ENCODE measurements at regions not wholly inside any gene's neighbourhood (a gene's known extent, or its start where the extent isn't known, plus 50 kb on each side); places are given as distances from the start of the nearest gene placed in this dataset.
"Not testable (repeated sequence)": the region's sequence is repeated elsewhere in the genome, so short reads cannot be mapped to it uniquely, and the experiment has no call there.

DNA sequence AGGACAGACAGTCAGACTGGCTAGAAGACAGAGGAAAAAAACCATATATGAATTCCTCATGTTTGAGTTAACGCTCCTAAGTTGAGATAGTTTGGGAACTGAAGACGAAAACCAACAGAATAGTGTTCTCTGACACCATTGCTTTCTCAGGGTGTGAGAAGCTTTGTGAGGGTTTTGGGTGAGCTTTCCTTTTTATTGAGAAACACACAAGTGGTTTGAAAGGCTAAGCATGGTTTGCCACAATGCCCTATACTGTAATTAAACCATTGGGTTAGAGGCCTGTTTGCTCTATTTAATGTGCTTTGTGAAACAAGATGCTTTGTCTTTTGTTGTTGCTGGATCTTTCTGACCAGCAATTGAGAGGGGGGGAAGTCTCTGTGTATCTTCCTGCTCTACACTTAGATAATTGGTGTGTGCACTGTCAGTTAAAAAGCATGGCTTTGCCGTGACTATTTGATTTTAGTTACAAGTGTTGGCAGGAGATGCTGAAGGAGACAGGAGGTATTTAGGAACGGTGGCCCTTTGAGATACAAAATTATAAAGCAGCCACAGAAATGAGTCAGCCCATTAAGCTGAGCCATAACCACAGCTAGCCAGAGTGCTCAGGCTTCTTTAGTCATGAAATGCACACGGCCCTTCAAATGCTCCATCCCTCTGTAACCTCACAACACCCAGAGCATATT lies 273.0 kb upstream of the PREP start:
- DNase-seq (ENCODE audit: low read depth in 2 of 3, low spot score in 1 of 3), result no peak

DNA sequence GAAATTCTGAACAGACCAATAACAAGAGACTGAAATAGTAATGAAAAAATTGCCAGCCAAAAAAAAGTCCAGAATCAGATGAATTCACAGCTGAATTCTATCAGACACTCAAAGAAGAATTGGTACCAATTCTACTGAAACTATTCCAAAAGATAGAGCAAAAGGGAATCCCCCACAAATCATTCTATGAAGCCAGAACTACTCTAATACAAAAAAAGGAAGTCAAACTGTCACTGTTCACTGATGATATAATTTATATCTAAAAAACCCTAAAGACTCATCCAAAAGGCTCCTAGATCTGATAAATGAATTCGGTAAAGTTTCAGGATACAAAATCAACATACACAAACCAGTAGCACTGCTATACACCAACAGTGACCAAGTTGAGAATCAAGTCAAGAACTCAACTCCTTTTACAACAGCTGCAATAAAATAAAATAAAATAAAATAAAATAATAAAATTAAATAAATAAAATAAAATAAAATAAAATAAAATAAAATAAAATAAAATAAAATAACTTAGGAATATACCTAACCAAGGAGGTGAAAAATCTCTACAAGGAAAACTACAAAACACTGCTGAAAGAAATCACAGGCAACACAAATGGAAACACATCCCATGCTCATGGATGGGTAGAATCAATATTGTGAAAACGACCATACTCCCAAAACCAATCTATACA lies 270.1 kb upstream of the PREP start:
- not testable (repeated sequence) for DNase-seq (ENCODE audit: low read depth in 2 of 3, low spot score in 1 of 3)

DNA sequence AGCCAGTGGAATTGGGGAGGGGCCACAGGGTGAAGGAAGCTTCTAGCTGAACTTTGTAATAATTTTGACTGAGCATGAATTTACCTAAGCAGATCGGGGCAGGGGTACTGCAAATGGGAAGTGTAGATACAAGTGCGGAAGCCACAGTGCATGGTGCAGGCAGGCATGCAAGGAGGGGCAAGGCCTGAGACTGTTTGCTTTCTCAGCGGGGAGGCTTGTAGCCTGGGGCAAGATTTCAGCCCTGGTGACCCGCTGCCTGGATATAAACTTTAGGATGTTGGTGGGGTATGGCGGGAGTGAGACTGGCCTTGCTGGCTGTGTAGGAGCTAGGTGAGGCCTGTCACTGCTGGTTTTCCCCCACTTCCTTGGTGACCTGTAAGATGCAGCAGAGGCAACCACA lies 266.4 kb upstream of the PREP start:
- DNase-seq (ENCODE audit: low read depth in 2 of 3, low spot score in 1 of 3), result no peak

DNA sequence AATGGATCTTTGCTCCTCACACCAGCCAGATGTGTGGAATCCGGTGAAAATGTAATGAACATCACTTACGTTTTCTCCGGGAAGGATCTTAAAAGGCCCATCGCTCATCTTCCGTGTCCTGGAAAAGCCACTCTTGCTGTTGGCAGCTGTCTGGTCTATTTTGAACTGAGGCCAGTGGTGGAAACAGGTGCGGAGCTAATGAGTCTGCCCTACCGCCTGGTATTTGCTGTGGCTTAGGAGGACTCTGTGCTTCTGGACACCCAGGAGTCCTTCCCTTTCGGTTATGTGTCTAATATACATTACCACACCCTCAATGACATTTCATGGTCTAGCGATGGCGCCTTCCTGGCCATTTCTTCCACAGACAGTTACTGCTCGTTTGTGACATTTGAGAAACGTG lies 264.2 kb upstream of the PREP start:
- DNase-seq (ENCODE audit: low read depth in 2 of 3, low spot score in 1 of 3), result no peak

DNA sequence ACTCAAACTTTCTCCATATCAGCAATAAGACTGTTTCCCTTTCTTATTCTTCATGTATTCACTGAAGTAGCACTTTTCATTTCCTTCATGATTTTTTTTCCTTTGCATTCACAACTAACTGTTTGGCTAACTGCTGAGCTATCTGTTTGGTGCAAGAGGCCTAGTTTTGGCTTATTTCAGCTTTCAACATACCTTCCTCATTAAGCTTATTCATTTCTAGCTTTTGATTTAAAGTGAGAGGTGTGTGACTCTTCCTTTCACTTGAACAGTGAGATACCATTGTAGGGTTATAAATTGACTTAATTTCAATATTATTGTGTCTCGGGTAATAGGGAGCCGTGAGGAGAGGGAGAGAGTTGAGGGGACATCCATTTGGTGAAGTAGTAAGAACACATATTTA lies 262.0 kb upstream of the PREP start:
- DNase-seq (ENCODE audit: low read depth in 2 of 3, low spot score in 1 of 3), result no peak

DNA sequence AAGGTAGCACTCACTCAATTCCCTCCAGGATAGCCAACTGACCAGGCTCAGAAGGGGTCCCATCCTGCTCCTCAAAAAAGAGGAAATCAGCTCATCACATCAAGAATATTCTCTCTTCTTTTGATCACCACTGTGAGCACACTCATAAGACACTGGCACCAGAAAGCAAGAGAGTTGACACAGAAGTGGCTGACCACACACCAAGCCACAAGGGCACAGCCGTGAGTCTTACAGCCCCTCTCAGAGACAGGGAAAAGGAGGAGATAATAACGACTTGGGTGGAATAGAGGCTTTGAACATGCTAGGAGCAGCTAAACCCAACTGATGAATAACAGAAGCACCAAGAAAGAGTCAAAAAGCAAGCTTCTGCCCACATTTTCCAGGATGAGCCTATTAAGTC lies 249.1 kb upstream of the PREP start:
- no peak for DNase-seq (ENCODE audit: low read depth in 2 of 3, low spot score in 1 of 3)

DNA sequence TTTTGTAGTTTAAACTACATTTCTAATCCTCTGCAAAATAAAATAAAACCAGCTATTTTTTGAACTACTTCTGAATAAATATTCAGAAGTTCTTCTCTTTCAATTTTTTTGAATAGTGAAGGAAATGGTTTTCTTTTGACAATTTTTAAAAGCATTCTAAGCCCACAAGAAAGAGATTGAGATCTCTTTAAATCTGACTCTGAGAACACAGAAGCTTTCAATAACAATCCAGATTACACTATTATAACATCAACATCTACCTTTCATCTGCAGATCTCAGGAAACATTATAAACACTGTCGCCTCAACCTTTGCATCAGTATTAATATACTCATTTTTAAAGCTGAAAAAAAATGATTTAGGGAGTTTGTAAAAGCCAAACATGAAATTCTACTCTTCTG lies 247.5 kb upstream of the PREP start:
- DNase-seq (ENCODE audit: low read depth in 2 of 3, low spot score in 1 of 3), result no peak

DNA sequence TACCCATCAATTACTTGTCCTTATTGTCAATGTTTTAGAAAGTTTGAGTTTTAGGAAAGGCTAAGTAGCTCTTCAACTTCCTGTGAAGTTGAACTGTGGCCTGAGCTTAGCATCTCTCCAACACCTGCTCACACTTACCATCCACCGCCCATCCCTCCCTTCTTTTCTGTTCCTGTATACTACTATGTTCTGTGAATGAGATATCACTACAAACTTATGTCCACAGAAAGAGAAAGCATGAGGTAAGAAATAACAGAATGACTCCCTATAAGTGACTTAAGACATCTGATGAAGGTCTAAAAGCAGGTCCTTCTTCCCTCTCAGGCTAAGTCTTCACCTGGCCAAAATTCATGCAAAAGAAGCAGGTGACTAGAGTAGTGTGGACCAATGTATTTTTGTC lies 246.3 kb upstream of the PREP start:
- DNase-seq (ENCODE audit: low read depth in 2 of 3, low spot score in 1 of 3), result no peak

DNA sequence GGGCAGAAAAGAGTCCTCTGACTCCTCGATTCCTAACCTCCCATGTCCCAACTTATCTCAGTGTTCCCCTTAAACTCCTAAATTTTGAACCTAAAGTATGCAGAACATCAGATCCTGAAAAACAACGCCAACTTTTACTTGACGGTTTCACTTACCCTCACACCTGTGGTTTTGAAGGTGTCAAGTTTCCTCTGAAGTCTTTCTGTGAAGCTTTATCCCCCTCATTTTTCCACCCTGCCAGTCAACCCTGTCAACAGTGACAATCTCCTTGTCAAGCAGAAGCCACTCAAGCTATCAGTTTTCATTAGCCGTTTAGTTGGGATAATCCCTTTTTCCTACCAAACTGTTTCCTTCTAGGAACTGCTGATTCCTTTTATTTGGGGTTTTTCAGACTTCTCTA lies 245.4 kb upstream of the PREP start:
- DNase-seq (ENCODE audit: low read depth in 2 of 3, low spot score in 1 of 3), result no peak

DNA sequence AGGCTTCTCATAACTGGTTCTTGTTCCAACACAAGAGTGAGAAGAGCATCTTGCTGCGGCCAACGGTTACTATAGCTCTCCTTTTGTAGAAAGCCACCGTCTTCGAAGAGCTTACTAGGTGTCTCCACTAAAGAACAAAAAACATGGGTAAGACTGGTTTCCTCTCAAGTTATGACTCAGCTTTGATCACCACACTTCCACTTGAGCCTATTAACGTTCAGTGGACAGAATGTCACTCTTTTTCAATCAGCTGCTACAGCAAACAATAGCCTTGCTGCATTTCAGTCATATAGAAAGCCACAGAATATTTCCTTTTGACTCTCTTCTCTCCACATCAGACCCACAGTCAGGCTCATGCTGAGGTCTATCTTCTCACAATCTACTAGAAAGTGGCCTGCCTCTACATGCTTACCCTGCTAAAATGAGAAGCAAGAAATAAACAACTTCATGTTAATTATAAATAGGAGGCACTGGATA lies 243.5 kb upstream of the PREP start:
- DNase-seq (ENCODE audit: low read depth in 2 of 3, low spot score in 1 of 3), result peak in 2 of 3 donors; percentile 21 to 23

DNA sequence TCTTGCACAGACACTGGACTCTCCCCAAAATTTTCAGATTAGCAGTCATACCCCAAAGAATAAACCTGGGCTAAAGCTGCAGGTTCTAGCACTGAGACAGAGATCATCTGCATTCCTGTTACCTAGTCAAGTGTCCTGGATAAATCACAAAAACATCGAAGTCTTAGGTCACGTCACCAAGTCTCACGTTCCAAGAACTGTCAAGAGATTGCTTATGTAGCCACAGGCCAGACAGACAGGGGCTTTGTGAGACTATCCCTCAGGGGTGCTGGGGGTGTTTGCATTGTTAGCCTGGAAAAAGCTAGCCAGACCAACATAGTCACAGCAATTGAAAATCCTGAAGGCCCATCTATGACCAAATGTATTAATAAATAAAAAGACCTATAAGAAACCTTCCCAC lies 243.1 kb upstream of the PREP start:
- DNase-seq (ENCODE audit: low read depth in 2 of 3, low spot score in 1 of 3), result no peak

DNA sequence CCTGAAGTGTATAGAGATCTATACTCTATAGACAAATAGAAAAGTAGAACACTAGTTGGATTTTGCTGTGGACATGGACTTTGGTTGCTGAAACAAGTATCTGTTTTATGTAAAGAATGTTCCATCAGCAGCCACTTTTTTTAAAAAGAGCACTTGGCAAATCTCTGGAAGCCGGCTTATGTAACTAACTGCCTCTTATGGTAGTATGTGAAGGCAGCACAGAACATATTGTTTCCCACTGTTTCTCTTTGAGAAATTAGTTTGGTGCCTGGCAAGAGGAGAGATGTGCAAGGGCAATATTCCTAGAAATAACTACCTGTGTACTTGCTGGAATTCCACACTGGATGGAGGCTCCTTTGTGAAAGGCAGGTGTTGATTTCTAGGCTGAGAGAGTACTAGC lies 242.3 kb upstream of the PREP start:
- no peak for DNase-seq (ENCODE audit: low read depth in 2 of 3, low spot score in 1 of 3)

DNA sequence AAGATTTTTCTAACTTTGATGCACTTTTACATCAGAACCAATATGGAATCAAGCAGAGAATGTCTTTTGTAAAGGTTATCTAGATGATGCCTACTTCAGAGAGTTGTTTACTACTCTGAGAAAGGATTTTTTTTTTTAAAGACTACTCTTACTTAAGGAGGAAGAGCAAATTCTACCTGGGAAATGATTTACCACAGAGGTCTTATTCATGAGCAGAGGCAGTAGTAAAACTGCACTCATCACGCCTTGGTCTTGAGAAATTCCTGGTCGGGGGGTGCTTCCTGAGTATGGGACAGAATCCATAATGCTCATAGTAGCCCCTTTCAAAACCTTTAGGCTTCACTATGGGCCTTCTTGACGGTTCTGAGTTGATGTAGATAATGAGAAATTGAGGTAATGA lies 241.8 kb upstream of the PREP start:
- DNase-seq (ENCODE audit: low read depth in 2 of 3, low spot score in 1 of 3), result no peak

DNA sequence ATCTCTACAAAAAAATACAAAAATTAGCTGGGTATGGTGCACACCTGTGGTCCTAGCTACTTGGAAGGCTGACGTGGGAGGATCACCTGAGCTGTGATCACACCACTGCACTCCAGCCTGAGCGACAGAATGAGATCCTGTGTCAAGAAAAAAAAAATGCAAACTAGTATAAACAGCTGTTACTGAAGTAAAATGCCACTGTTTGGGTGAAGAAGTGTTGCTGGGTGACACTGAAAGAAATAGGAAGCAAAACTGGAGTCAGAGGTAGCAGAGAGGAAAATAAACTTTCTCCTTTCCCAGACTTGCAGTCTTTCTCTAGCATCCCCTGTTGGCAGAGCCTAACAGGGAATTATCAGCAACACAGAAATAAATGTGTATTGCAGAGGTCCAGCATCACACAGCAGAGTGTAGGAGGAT lies 241.2 kb upstream of the PREP start:
- DNase-seq (ENCODE audit: low read depth in 2 of 3, low spot score in 1 of 3), result no peak

DNA sequence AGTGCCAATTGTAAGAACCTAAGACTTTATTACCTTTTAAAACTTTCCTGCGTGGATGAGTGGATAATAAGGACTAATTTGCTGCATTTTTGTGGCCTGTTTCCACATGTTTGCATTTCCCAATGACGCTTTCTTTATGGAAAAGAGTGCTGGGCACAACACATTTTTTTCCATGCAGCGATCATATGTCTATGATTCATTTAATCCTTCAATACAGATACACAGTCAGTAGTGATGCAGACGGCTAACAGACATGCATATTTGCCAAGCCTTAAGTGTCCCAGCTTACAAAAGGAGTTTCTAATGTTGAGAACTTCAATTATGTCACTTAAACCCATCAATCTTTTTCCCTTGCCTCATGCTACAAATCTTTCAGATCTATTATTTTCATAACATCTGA lies 239.8 kb upstream of the PREP start:
- no peak for DNase-seq (ENCODE audit: low read depth in 2 of 3, low spot score in 1 of 3)

DNA sequence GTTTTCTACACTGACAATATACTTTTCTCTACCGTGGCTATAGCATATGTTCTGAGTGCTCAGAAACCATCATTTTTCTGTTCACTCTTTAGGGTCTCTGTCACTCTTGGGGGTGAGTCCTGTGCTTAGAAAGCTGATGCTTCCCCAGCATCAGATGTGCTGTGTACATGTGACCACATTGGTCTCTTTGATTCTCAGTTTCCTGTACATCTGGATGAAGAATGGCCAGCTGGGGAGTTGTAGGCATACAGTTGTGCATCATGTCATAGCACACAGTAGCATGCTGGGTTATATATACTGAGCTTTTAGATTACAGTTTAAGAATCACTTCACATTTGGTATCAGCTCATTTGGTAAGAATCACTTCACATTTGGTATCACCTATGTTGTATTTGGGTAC lies 238.6 kb upstream of the PREP start:
- no peak for DNase-seq (ENCODE audit: low read depth in 2 of 3, low spot score in 1 of 3)

DNA sequence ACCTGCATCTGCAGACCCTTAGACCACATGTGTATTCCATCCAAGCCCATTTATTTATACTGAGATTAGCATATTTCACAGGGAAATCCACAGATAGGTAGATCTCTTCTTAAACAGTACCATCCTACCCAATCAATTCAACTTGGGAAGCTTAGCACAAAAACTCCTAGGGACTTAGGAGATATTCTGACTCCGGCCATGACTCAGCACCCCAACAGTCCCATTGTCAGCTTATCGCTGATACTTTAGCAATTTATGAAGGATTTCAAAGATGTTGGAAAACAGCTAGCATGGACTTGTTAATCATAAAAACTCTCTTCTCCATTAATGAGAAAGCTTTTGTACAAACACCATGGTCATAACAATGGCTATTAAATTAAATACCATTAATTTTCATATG lies 236.2 kb upstream of the PREP start:
- no peak for DNase-seq (ENCODE audit: low read depth in 2 of 3, low spot score in 1 of 3)

DNA sequence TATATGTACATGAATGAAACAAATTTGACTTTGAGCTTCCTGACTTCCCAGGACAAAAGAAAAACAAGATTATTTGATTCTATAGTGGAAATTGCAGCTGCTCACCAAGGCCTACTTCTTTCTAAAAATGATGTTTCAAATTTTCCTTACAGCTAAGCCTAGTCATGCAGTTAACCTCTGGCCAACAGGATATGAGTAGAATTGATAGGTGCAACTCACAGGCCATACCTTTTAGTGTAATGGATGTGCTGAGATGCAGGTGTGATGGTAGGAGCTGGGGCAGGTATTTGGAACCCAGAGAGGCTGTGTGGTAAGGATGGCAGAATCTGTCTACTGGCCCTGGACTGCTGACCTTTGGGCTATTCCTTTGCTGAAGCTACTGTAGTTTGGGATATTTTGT lies 230.9 kb upstream of the PREP start:
- no peak for DNase-seq (ENCODE audit: low read depth in 2 of 3, low spot score in 1 of 3)

DNA sequence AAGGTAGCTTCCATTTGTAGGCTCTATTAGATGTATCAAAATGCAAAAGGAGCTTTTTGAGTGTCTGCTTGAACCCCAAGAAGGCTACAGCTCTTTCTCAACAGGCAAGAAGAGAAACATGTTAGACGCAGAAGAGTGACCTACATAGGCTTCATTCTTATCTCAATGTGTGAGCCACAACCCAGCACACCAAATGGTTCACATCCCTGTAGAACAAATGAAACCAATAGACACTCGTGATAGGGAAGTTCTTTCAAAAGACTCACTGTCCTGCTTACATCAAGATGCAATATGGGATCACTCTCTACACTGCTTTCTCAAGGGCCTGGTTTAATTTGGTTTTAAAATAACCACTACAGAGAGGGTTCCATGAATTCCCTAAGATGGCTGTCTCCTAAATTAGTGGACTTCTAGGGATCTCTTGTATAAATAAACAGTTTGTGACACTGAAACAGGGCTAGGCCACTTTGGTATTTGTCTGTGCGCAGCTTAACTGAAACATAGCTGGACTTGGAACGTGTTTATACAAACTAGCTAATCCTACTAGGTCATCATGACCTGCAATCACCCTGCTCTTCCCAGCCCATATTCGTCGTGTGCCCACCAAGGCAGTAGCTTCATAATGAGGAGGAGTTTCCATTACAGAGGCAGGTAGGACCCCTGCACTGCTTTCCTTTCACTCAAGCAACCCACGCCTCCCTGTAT lies 225.4 kb upstream of the PREP start:
- no peak for DNase-seq (ENCODE audit: low read depth in 2 of 3, low spot score in 1 of 3)

DNA sequence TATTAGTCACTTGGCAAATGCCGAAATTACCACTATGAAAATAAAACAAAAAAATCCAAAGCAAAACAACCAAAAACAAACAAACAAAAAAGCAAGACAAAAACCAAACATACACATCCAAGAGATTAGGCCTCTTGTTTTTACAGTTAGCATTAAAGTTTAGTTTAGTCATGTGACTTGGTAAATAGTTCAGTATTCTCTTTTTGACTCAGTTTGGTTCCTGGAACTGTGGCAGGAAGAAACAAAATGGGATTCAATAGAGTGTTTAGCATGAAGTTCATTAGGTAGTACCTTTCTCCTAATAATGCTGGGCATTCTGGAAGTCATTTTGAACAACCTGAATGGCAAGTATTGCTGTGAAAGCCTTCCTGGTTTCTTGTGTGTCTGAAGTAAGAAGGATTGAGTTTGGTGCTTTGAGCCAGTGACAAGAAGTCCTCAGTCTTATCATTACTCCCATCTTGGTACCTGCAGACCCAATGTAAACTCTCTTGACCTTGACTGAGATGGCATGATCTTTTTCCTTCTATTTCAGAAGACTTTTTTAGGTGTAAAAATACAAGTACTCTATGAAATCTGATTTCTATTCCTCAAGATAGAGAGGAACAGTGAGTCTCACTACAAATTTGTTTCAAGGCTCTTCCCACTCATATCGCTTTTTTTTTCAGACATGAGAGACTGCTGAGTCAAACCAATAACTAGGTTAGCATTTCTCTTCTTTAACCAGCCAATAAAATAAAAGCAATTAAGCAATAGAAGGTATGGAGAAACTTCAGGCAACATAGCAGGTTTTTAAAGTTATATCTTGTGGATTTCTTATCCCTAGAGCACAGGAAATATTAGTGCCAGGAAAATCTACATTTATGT lies 223.6 kb upstream of the PREP start:
- DNase-seq (ENCODE audit: low read depth in 2 of 3, low spot score in 1 of 3), result no peak

DNA sequence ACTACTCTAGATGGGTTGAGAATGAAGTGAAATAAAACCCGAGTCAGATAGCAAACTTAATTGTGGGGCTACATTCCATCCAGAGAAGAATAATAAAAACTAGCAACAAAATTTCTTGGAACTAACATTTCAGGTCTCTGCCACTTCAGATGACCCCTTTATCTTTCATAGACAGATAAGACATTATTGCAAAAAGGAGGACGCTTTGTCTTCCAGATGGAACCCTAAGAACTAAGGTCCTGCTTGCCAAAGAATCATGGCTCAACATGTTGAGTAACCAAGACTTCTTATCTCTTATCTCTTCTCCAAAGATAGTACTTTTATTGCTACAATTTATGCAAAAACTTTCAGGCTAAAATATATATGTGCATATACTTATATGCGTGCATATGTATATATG lies 221.1 kb upstream of the PREP start:
- DNase-seq (ENCODE audit: low read depth in 2 of 3, low spot score in 1 of 3), result no peak

DNA sequence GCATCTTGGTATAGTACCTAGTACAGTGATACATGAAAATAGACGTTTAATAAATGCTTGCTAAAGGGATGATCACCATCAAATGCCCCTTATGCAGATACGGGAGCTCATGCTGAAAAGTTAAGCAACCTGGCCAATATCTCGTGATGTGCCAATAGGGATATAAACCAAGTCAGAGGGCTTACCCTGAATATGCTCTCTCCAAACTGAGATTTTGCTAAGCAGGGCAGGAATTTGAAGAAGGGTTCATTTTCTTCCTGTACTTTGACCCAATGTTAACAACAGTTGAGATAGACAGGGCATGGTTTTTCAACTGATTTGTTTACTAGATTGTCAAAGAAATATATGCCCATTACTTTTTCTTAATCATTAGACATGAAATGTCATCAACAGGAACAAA lies 219.3 kb upstream of the PREP start:
- DNase-seq (ENCODE audit: low read depth in 2 of 3, low spot score in 1 of 3), result no peak

All from stimulated activated CD4-positive, alpha-beta T cell treated with anti-CD3 and anti-CD28 coated beads, Interleukin-12 subunit alpha, Interleukin-12 subunit beta, amount 100 ng/mL, for 48 hours (primary cell).